Progenitor cell of endocrine pancreas (in vitro differentiated cells): ENCODE measurements at regions not wholly inside any gene's neighbourhood (a gene's known extent, or its start where the extent isn't known, plus 50 kb on each side); places are given as distances from the start of the nearest gene placed in this dataset.

Source experiments
- DNase-seq: peaks from one replicate; pipeline ENCODE4 v3.0.0; 2021; ENCODE audit warnings: low spot score; ENCODE audit not compliant: unreplicated experiment
- H3K27ac Mint-ChIP-seq: 2 replicates; pipeline ENCODE4 v1.8.0; 2021; ENCODE audit warnings: mild to moderate bottlenecking, moderate library complexity, mixed read lengths
- H3K27me3 Mint-ChIP-seq: 2 replicates; pipeline ENCODE4 v1.8.0; 2021; ENCODE audit warnings: mixed read lengths
- H3K36me3 Mint-ChIP-seq: 2 replicates; pipeline ENCODE4 v1.8.0; 2022; ENCODE audit warnings: mixed read lengths; ENCODE audit not compliant: insufficient read depth
- H3K4me1 Mint-ChIP-seq: 2 replicates; pipeline ENCODE4 v1.8.0; 2021; ENCODE audit warnings: low read depth, mixed read lengths
- H3K4me3 Mint-ChIP-seq: 2 replicates; pipeline ENCODE4 v1.8.0; 2021; ENCODE audit warnings: low read depth, mild to moderate bottlenecking, moderate library complexity, mixed read lengths
- H3K9me3 Mint-ChIP-seq: 2 replicates; pipeline ENCODE4 v1.8.0; 2021; ENCODE audit warnings: low read depth, mixed read lengths
- TF ChIP-seq, protein P1 (sequence below): fragments of 200-600 bp; sonication (generic); IDR thresholded peaks from one replicate; pipeline ENCODE4 v1.5.0; 2021; ENCODE audit warnings: antibody characterized with exemption, mild to moderate bottlenecking; ENCODE audit not compliant: unreplicated experiment

DNA sequence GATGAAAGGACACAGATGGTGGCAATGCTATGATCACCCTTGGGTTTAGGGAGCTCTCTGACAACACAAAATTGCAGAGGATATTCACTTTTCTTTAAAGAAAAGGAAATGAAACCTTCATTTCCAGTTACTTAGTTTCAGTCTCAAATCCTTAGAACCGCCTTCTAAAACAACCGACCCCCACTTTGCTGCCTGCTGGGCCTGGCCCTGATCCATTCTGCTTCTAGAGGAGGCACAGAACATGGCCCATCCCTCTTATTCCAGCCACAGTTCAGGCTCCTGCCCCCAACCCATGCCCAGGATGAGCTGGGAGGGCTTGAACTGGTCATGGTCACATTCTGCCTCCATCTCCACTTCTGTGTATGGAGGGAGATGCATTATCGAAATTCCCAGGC, 311.6 kb downstream of the EN1 start:
- TF ChIP-seq, protein P1, sequence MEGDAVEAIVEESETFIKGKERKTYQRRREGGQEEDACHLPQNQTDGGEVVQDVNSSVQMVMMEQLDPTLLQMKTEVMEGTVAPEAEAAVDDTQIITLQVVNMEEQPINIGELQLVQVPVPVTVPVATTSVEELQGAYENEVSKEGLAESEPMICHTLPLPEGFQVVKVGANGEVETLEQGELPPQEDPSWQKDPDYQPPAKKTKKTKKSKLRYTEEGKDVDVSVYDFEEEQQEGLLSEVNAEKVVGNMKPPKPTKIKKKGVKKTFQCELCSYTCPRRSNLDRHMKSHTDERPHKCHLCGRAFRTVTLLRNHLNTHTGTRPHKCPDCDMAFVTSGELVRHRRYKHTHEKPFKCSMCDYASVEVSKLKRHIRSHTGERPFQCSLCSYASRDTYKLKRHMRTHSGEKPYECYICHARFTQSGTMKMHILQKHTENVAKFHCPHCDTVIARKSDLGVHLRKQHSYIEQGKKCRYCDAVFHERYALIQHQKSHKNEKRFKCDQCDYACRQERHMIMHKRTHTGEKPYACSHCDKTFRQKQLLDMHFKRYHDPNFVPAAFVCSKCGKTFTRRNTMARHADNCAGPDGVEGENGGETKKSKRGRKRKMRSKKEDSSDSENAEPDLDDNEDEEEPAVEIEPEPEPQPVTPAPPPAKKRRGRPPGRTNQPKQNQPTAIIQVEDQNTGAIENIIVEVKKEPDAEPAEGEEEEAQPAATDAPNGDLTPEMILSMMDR, result no peak

DNA sequence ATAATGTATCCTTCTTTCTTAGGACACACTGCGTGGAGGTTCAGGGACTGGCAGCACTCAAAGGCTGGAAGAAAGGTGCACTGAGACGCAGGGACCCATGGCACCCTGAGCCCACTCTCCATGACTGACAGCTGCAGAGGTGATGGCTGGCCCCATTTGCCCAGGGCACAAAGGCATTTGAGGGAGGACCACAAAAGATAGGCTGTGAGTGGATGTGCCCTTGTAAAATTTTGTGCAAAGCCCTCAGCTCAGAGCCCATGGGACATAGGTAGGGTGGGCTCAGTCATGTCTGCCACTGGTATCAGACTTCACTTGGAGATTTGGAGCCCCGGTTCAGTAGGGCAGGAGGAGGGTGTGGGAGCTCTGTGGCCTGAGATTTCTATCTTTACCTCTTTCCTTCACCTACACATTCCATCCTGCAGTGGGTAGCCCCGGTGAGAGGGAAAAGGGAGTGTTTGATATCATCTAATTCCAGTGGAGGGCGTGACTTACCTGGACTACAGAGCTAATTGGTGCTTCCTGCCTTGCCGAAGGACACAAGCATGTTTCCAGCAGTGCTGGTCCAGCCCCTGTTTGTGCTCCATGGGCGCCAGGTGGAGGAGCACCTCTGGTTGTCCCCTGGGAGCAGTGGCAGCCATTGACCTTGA, 312.2 kb downstream of the EN1 start:
- DNase-seq, result no peak
- Mint-ChIP-seq H3K27ac (no peak overlapping the region), H3K27me3 (peaks cover 27% of the 10 kb centered on the region), H3K4me3 (no peak overlapping the region), H3K4me1 (peaks cover 6% of the 10 kb centered on the region), H3K36me3 (no peaks in the 10 kb centered on the region), H3K9me3 (no peaks in the 10 kb centered on the region)
- TF ChIP-seq, protein P1, result no peak

More for the DNA sequence above, 311.6 kb downstream of the EN1 start:
- no peaks in the 10 kb centered on the region for H3K36me3 Mint-ChIP-seq
- H3K9me3 Mint-ChIP-seq, result no peaks in the 10 kb centered on the region
- DNase-seq, result no peak
- peaks cover 27% of the 10 kb centered on the region for H3K27me3 Mint-ChIP-seq
- H3K4me1 Mint-ChIP-seq, result peaks cover 3% of the 10 kb centered on the region
- no peak overlapping the region for H3K27ac Mint-ChIP-seq
- no peak overlapping the region for H3K4me3 Mint-ChIP-seq

DNA sequence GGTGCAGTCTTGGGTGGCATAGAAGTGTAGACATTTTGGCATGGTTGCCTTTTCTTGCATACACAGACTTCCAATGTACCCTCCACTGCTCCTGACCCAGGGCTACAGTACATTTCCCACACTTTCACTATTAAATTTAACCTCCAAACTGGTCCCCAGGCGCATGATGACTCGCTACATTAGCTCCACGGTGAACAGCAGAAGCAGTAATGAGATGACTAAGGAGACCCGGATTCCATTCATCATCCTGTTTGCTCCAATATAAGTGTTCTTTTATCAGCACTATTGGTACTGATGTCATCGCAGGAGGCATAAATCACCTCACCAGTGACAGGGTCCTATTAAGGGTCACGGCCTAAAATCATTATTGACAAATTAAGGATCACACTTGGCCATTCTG, 316.5 kb downstream of the EN1 start:
- H3K27me3 Mint-ChIP-seq, result peaks cover 34% of the 10 kb centered on the region
- DNase-seq, result no peak
- no peak overlapping the region for H3K4me3 Mint-ChIP-seq
- H3K9me3 Mint-ChIP-seq, result no peaks in the 10 kb centered on the region
- no peak overlapping the region for H3K27ac Mint-ChIP-seq
- peaks cover 10% of the 10 kb centered on the region for H3K4me1 Mint-ChIP-seq
- no peaks in the 10 kb centered on the region for H3K36me3 Mint-ChIP-seq
- TF ChIP-seq, protein P1, result no peak

DNA sequence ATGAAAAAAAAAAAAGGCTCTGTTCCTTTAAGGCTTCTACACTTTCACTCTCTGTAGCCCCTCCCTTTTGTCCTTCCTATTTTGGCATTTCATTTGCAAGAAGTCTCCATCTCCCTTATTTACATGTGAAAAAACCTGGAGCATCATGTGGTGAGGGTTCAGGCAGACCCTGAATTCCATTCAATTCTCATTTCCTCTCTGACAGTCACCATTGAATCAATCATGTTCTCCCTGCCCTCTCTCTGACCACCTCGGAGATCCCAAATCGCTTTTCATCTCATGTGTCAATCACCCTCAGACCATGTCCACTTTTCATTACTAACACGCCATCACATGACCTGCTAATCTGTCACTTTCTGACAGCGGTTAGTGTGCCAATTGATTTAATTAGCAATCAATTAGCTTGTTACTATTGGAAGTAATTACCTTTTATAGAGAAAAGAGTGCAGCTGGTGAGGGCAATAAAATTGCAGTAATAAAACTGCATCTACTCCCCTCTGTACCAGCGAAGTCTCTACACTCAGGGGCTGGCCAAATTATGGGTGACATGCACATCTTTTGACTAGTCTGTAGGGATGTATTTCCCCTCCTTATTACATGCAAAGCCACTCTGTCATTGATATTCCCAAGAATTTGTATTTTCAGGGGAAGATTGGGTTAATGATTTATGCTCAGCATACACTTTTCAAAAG, 317.4 kb downstream of the EN1 start:
- Mint-ChIP-seq H3K27ac (no peak overlapping the region), H3K36me3 (no peaks in the 10 kb centered on the region), H3K27me3 (peaks cover 29% of the 10 kb centered on the region), H3K9me3 (no peaks in the 10 kb centered on the region), H3K4me3 (no peak overlapping the region), H3K4me1 (peaks cover 10% of the 10 kb centered on the region)
- no peak for DNase-seq
- TF ChIP-seq, protein P1, result no peak

DNA sequence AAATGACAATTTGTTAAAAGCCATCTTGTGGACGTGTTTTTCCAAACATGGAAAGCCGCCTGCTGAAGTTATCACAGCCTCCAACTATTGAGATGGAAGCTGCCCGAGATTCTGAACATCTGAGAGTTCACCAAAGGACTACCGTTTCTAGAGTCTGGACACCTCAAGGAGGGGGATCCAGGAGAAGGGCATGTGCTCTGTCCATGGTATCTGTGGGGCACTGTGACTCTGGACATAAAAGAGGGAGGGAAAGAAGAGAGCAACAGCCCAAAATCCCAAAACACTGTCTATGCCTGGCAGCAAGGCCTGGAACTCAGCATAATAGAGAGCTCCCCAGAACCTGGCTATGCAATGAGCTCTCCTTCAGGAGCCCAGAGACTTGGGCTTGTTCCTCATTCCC, 319.9 kb downstream of the EN1 start:
- no peaks in the 10 kb centered on the region for H3K36me3 Mint-ChIP-seq
- no peak for DNase-seq
- H3K27ac Mint-ChIP-seq, result no peak overlapping the region
- peaks cover 10% of the 10 kb centered on the region for H3K4me1 Mint-ChIP-seq
- peaks cover 32% of the 10 kb centered on the region for H3K27me3 Mint-ChIP-seq
- H3K4me3 Mint-ChIP-seq, result no peak overlapping the region
- no peaks in the 10 kb centered on the region for H3K9me3 Mint-ChIP-seq
- TF ChIP-seq, protein P1, result no peak
